Left cardiac atrium (tissue), 4 donors: ENCODE measurements at regions not wholly inside any gene's neighbourhood (a gene's known extent, or its start where the extent isn't known, plus 50 kb on each side); places are given as distances from the start of the nearest gene placed in this dataset.
"Not testable (repeated sequence)": the region's sequence is repeated elsewhere in the genome, so short reads cannot be mapped to it uniquely, and the experiment has no call there.

Source experiments
- ATAC-seq, 2 donors: fragments of 200-7000 bp; cut with Tn5 transposase; one replicate each; pipeline ENCODE4 v1.9.1; 2020; ENCODE audit warnings: mild to moderate bottlenecking in 2 of 2, moderate library complexity in 2 of 2
- DNase-seq: peaks from one replicate; pipeline ENCODE4 v3.0.0-alpha.2; 2020
- intact Hi-C, 2 donors: fragments of 100-400 bp; cut with DNase I; formaldehyde crosslinking; loops; one replicate each; pipeline versions ENCODE4 v1.14.1 to v1.15.1; 2022 to 2023
- donor health status: DM: no; HTN: yes; CAD: no.
- donor health status: DM: no; HTN: yes; CAD: no; lungs with severe emphysema.
- donor health status: DM: yes; HTN: yes; CAD: no.
- donor health status: Dilated cardiomyopathy.

DNA sequence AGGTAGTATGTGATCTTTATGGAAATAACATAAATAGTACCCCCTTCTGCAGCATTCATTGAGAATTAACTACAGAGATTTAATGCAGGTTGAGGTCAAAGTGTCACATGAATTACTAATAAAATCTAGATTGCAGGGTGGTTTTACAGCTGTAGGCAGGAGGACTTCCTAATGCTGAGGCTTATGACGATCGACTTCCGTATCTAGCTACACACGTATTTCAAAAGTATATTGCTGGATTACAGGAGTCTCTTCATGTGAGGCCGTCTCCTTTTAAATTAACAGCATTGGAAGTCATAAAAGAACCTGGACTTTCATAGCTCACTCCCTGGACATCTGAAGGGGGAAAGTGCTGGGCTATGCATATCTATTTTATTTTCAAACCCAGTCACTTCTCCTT lies 180.9 kb downstream of the OSTF1 start:
- intact Hi-C loops: loop anchor here (5.0 to 10.0 kb wide), 2 partner anchors 586 to 588 kb away; no protein-coding TSS in a partner anchor
- ATAC-seq (no peak), DNase-seq (no peak)

DNA sequence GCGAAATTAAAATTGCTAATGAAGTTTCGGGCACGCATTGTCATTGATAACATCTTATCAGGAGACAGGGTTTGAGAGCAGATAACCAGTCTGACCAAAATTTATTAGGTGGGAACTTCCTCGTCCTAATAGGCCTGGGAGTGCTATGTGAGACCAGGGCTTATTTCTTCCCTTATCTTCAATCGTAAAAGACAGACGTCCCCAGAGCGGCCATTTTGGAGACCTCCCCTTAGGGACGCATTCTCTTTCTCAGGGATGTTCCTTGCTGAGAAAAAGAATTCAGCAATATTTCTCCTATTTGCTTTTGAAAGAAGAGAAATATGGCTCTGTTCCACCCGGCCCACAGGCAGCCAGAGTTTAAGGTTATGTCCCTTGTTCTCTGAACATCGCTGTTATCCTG lies 184.7 kb downstream of the OSTF1 start:
- intact Hi-C loops, DNase-seq, ATAC-seq: not testable (repeated sequence)

GRCh38 chr9:75274781-75275180 lies 186.5 kb downstream of the OSTF1 start:
- no peak for ATAC-seq
- no peak for DNase-seq
- intact Hi-C loops: no loop called here

DNA sequence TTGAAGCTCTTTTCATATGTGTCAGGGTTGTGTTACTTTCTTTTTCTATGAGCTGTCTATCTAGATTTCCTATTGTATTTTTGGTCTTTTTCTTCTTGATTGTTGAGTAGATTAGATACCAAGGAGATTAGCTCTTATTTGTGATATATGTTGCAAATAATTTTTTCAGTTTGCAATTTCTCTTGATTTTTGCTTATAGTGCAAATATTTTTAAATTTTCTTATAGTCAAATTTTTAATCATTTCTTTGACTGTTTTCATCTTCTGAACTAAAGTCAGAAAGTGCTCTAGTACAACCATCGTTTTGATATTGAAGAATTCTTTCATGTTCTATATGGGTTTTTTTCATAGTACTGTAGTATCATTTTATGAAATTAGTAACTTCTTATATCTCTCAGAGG lies 193.7 kb downstream of the OSTF1 start:
- DNase-seq: no peak
- intact Hi-C loops: no loop called here
- ATAC-seq: no peak

GRCh38 chr9:75289332-75289731 lies 201.0 kb downstream of the OSTF1 start:
- ATAC-seq: no peak
- DNase-seq: no peak
- intact Hi-C loops: no loop called here

GRCh38 chr9:75299324-75299723 lies 211.0 kb downstream of the OSTF1 start:
- DNase-seq: no peak
- intact Hi-C loops: no loop called here
- ATAC-seq: no peak

GRCh38 chr9:75333624-75334023 lies 245.3 kb downstream of the OSTF1 start:
- ATAC-seq: no peak
- intact Hi-C loops: loop anchor here (5.0 to 10.0 kb wide), 2 partner anchors 521 to 534 kb away; no protein-coding TSS in a partner anchor
- DNase-seq: no peak

- intact Hi-C loops: no loop called here
- ATAC-seq (no peak), DNase-seq (no peak)
Observed at GRCh38 chr9:75358846-75359245, 270.5 kb downstream of the OSTF1 start.

DNA sequence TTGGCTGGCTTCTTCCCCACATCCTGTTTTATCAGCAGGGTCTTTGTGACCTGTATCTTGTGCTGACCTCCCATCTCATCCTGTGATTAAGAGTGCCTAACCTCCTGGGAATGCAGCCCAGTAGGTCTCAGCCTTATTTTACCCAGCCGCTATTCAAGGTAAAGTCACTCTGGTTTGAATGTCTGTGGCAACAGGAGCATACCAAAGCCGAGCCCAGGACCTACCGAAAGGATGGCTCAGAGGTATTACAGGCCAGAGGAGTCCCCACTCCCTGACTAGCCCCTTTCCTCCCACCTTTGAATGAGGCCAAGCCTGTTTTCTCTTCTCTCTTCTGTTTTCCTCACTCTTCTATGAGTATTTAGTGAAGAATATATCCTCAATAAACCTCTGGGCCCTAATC lies 271.3 kb downstream of the OSTF1 start:
- intact Hi-C loops: no loop called here
- DNase-seq (no peak), ATAC-seq (no peak)

GRCh38 chr9:75360252-75360651 lies 271.9 kb downstream of the OSTF1 start:
- no peak for ATAC-seq
- intact Hi-C loops: no loop called here

DNA sequence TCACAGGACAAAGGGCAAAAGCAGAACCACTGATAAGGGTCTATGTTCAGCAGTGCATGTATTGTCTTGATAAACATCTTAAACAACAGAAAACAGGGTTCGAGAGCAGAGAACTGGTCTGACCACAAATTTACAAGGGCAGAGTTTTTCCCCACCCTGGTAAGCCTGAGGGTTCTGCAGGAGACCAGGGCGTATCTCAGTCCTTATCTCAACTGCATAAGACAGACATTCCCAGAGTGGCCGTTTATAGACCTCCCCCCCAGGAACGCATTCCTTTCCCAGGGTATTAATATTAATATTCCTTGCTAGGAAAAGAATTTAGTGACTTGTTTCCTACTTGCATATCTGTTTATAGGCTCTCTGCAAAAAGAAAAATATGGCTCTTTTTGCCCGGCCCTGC lies 274.1 kb downstream of the OSTF1 start:
- intact Hi-C loops, DNase-seq, ATAC-seq: not testable (repeated sequence)

More at GRCh38 chr9:75360252-75360651, 271.9 kb downstream of the OSTF1 start:
- DNase-seq: no peak

DNA sequence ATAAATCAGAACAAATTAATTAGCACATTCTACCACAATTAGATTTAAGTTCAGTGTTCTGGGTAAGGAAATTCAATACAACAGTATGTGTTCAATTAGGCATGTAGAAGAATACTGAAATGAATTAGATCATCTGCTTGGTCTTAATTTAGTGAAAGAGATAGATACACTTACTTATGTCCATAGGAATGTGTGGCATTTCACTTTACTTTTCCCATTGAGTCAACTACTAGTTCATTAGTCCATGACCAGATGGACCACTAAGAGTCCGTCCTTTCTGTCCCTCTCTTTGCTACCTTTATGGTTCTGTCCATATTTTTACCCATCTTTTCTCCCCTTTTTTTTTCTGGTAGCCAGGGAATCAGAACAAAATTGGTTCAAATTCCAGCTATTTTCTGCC lies 276.9 kb downstream of the OSTF1 start:
- ATAC-seq (no peak), DNase-seq (no peak)
- intact Hi-C loops: no loop called here

GRCh38 chr9:75369989-75370388 lies 281.7 kb downstream of the OSTF1 start:
- intact Hi-C loops: loop anchor here in 1 of 2 donors (10.0 kb wide), 1 partner anchor 275 kb away; no protein-coding TSS in a partner anchor
- DNase-seq (no peak), ATAC-seq (peak in 1 of 2 donors; percentile 52)

GRCh38 chr9:75372499-75373268 lies 284.4 kb downstream of the OSTF1 start:
- ATAC-seq (peak; percentile 67 to 73), DNase-seq (peak; percentile 33)
- intact Hi-C loops: loop anchor here in 1 of 2 donors (10.0 kb wide), 1 partner anchor 272 kb away; no protein-coding TSS in a partner anchor

DNA sequence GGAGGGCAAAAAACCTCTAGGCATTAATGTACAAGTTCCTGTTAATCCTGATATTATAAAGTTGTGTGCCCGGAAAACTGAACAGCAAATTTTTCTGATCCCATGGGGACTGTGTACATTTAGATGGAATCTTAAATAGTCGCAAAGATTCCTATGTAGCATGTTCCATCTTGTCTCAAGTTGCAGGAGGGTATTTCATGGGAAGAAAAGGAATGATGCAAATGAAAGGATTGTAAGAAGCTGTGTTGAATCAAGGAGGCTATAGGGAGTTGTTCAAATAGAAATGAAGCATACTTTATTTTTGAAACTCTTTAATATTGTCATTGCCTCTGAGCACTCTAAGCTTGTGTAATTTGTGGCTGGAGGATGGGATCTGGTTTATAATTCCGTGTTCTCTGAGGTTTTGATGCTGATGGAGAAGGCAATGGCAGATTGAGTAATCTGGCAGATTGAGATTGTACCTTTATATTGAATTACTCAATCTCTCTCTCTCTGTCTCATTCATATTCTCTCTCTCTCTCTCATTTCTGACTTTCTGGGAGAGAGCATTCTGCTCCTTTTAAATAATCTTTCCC lies 288.5 kb downstream of the OSTF1 start:
- no peak for ATAC-seq
- no peak for DNase-seq
- intact Hi-C loops: loop anchor here in 1 of 2 donors (10.0 kb wide), 1 partner anchor 268 kb away; no protein-coding TSS in a partner anchor

DNA sequence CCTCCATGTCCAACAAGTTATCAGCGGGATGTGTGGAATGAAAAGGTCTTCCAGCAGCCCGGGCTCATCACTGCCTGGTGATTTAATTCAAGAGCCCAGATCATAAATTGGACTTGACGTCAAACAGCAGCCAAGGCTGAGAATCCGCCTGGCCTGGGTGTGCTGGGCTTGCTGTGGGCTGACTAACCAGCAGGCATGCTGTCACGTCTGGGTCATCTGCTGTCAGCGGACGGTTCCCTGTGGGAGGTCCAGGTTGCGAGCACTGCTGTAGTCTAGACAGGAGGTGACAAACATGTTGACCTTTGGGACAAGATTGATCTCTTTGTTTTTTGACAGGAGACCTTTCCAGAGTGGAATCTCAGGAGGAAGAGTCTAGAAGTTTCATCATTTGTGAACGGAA lies 289.7 kb downstream of the OSTF1 start:
- peak; percentile 85 to 99 for ATAC-seq
- intact Hi-C loops: loop anchor here in 1 of 2 donors (10.0 kb wide), 1 partner anchor 267 kb away; no protein-coding TSS in a partner anchor
- peak; percentile 84 for DNase-seq

DNA sequence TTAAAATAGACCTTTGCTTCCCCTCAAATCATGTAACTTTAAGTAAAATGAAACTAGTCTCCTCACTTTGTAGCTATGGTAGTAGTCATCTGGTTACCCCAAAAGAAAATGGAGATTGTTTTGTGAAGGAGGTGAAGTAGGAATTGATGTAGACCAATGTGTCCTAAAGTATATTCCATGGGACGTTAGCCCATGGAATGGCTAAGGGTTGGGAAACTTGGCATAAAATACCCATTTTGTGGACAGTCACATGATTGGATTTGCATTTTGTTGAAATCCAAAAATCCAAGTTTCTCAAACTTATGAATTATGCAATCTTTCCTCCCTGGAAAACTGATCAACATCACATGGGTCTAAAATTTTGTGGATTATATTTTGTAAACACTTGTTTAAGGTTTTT lies 290.6 kb downstream of the OSTF1 start:
- DNase-seq (no peak), ATAC-seq (peak in 1 of 2 donors; percentile 17)
- intact Hi-C loops: loop anchor here in 1 of 2 donors (10.0 kb wide), 1 partner anchor 266 kb away; no protein-coding TSS in a partner anchor

- DNase-seq: no peak
- ATAC-seq: no peak
- intact Hi-C loops: no loop called here
Observed at GRCh38 chr9:75382126-75382525, 293.8 kb downstream of the OSTF1 start.

- ATAC-seq, intact Hi-C loops, DNase-seq: not testable (repeated sequence)
Observed at GRCh38 chr9:75383420-75384034, 295.2 kb downstream of the OSTF1 start.

- ATAC-seq (no peak), DNase-seq (no peak)
- intact Hi-C loops: no loop called here
Observed at GRCh38 chr9:75385236-75385635, 296.9 kb downstream of the OSTF1 start.
